Upper lobe of left lung (tissue), 4 donors: ENCODE measurements at regions not wholly inside any gene's neighbourhood (a gene's known extent, or its start where the extent isn't known, plus 50 kb on each side); places are given as distances from the start of the nearest gene placed in this dataset.

ENCODE experiments used
- EP300 ChIP-seq, 4 donors: sonication (generic); formaldehyde crosslinking; IDR thresholded peaks; one replicate each; pipeline ENCODE4 v1.5.1; 2017; ENCODE audit warnings: antibody characterized with exemption in 4 of 4, control low read depth in 2 of 4
- POLR2A ChIP-seq, 4 donors: fragments of 450-650 bp; IDR thresholded peaks; one replicate each; pipeline ENCODE4 v1.5.1; 2016 to 2017; ENCODE audit warnings: antibody characterized with exemption in 4 of 4, mild to moderate bottlenecking in 2 of 4
- TF ChIP-seq, protein P1 (sequence below), 6 experiments: fragments of 450-650 bp in 4 of 6; fragments of 200-600 bp in 2 of 6; sonication (generic) in 2 of 6; IDR thresholded peaks; one replicate each; pipeline ENCODE4 v1.5.1; 2016 to 2019; ENCODE audit warnings: antibody characterized with exemption in 6 of 6

DNA sequence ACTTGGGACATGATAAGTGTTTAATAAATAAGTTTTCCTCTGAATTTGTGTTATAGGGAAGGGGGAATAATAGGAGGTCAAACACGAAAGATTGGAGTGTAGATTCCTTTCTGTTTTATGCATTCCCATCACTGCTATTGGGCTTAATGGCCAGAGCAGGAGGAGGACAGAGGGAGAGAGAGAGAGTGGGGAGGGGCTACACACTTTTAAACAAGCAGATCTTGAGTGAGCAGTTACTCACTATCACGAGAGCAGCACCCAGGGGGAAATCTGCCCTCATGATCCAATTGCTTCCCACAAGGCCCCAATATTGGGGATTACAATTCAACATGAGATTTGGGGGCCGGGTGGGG is 505.0 kb downstream of the GRIN2A start:
- TF ChIP-seq, protein P1, sequence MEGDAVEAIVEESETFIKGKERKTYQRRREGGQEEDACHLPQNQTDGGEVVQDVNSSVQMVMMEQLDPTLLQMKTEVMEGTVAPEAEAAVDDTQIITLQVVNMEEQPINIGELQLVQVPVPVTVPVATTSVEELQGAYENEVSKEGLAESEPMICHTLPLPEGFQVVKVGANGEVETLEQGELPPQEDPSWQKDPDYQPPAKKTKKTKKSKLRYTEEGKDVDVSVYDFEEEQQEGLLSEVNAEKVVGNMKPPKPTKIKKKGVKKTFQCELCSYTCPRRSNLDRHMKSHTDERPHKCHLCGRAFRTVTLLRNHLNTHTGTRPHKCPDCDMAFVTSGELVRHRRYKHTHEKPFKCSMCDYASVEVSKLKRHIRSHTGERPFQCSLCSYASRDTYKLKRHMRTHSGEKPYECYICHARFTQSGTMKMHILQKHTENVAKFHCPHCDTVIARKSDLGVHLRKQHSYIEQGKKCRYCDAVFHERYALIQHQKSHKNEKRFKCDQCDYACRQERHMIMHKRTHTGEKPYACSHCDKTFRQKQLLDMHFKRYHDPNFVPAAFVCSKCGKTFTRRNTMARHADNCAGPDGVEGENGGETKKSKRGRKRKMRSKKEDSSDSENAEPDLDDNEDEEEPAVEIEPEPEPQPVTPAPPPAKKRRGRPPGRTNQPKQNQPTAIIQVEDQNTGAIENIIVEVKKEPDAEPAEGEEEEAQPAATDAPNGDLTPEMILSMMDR (IDR thresholded peaks at IDR 0.05): no peak
- TF ChIP-seq POLR2A (IDR thresholded peaks at IDR 0.05): no peak
- TF ChIP-seq EP300 (IDR thresholded peaks at IDR 0.05): no peak
